Panc1 (cell line): ENCODE measurements at regions not wholly inside any gene's neighbourhood (a gene's known extent, or its start where the extent isn't known, plus 50 kb on each side); places are given as distances from the start of the nearest gene placed in this dataset.

Source experiments
- POLR2AphosphoS5 ChIP-seq: IDR thresholded peaks from 2 replicates; pipeline ENCODE4 v1.6.1; 2012; ENCODE audit warnings: mild to moderate bottlenecking, low read depth, low read length, moderate library complexity
- SIN3A ChIP-seq: IDR thresholded peaks from 2 replicates; pipeline ENCODE4 v1.6.1; 2012; ENCODE audit warnings: low read depth, mild to moderate bottlenecking, low read length, moderate library complexity, borderline replicate concordance; ENCODE audit not compliant: insufficient read depth
- TCF7L2 ChIP-seq: IDR thresholded peaks from 2 replicates; pipeline ENCODE4 v1.6.1; 2011; ENCODE audit warnings: mild to moderate bottlenecking, low read depth, low read length, inconsistent platforms
- TF ChIP-seq, protein P1 (sequence below): fragments of 450-650 bp; IDR thresholded peaks from 2 replicates; pipeline ENCODE4 v1.5.1; 2017; ENCODE audit warnings: mild to moderate bottlenecking
- TF ChIP-seq, protein P2 (sequence below), 2 experiments: IDR thresholded peaks; 2 replicates each; pipeline ENCODE4 v1.6.1; 2011 to 2012; ENCODE audit warnings: low read depth in 2 of 2, control low read depth in 1 of 2, low read length in 1 of 2, mild to moderate bottlenecking in 1 of 2, moderate library complexity in 1 of 2; ENCODE audit not compliant: insufficient read depth in 1 of 2

DNA sequence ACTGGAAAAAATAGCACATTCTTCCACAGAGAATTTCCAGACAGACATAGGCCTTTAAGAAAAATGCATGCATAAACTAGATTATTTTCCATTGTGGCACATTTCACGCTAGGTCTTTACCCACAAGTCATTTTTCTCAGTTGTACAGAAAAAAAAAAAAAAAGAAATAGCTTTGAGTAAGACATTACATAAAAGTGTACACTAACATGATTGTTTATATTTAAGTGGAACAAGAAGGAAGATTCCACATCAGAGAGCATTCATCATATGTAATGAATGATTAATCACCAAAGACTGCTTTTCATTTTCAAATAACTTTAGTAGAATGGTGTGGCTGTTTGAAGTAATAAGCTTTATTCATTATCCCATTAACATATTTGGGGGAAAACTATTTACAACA is 1270.2 kb upstream of the AGA start:
- TF ChIP-seq, protein P1, sequence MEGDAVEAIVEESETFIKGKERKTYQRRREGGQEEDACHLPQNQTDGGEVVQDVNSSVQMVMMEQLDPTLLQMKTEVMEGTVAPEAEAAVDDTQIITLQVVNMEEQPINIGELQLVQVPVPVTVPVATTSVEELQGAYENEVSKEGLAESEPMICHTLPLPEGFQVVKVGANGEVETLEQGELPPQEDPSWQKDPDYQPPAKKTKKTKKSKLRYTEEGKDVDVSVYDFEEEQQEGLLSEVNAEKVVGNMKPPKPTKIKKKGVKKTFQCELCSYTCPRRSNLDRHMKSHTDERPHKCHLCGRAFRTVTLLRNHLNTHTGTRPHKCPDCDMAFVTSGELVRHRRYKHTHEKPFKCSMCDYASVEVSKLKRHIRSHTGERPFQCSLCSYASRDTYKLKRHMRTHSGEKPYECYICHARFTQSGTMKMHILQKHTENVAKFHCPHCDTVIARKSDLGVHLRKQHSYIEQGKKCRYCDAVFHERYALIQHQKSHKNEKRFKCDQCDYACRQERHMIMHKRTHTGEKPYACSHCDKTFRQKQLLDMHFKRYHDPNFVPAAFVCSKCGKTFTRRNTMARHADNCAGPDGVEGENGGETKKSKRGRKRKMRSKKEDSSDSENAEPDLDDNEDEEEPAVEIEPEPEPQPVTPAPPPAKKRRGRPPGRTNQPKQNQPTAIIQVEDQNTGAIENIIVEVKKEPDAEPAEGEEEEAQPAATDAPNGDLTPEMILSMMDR, result no peak
- TF ChIP-seq, protein P2, sequence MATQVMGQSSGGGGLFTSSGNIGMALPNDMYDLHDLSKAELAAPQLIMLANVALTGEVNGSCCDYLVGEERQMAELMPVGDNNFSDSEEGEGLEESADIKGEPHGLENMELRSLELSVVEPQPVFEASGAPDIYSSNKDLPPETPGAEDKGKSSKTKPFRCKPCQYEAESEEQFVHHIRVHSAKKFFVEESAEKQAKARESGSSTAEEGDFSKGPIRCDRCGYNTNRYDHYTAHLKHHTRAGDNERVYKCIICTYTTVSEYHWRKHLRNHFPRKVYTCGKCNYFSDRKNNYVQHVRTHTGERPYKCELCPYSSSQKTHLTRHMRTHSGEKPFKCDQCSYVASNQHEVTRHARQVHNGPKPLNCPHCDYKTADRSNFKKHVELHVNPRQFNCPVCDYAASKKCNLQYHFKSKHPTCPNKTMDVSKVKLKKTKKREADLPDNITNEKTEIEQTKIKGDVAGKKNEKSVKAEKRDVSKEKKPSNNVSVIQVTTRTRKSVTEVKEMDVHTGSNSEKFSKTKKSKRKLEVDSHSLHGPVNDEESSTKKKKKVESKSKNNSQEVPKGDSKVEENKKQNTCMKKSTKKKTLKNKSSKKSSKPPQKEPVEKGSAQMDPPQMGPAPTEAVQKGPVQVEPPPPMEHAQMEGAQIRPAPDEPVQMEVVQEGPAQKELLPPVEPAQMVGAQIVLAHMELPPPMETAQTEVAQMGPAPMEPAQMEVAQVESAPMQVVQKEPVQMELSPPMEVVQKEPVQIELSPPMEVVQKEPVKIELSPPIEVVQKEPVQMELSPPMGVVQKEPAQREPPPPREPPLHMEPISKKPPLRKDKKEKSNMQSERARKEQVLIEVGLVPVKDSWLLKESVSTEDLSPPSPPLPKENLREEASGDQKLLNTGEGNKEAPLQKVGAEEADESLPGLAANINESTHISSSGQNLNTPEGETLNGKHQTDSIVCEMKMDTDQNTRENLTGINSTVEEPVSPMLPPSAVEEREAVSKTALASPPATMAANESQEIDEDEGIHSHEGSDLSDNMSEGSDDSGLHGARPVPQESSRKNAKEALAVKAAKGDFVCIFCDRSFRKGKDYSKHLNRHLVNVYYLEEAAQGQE (IDR thresholded peaks at IDR 0.05; ENCODE audit: insufficient read depth in 1 of 2, low read depth in 2 of 2, low read length in 1 of 2), result no peak
- TF ChIP-seq SIN3A (no peak), POLR2AphosphoS5 (no peak), TCF7L2 (no peak)
